Mammary epithelial cell (primary cell): ENCODE measurements at regions not wholly inside any gene's neighbourhood (a gene's known extent, or its start where the extent isn't known, plus 50 kb on each side); places are given as distances from the start of the nearest gene placed in this dataset.

Experiments used
- EZH2 ChIP-seq: IDR thresholded peaks from 2 replicates; pipeline ENCODE4 v1.6.1; 2012; ENCODE audit warnings: low read length, inconsistent platforms, borderline replicate concordance
- TF ChIP-seq, protein P1 (sequence below), 2 donors: IDR thresholded peaks in 1 of 2; conservative IDR thresholded peaks in 1 of 2; 2 replicates each; pipeline ENCODE4 v1.5.1; 2011 to 2012; ENCODE audit warnings: inconsistent platforms in 2 of 2, low read length in 2 of 2, mild to moderate bottlenecking in 2 of 2, control low read depth in 1 of 2, low read depth in 1 of 2; ENCODE audit not compliant: insufficient read depth in 1 of 2; ENCODE audit errors: extremely low read depth in 1 of 2

GRCh38 chr16:16904601-16905000 lies 525.7 kb downstream of the NPIPA7 start:
- TF ChIP-seq, protein P1, sequence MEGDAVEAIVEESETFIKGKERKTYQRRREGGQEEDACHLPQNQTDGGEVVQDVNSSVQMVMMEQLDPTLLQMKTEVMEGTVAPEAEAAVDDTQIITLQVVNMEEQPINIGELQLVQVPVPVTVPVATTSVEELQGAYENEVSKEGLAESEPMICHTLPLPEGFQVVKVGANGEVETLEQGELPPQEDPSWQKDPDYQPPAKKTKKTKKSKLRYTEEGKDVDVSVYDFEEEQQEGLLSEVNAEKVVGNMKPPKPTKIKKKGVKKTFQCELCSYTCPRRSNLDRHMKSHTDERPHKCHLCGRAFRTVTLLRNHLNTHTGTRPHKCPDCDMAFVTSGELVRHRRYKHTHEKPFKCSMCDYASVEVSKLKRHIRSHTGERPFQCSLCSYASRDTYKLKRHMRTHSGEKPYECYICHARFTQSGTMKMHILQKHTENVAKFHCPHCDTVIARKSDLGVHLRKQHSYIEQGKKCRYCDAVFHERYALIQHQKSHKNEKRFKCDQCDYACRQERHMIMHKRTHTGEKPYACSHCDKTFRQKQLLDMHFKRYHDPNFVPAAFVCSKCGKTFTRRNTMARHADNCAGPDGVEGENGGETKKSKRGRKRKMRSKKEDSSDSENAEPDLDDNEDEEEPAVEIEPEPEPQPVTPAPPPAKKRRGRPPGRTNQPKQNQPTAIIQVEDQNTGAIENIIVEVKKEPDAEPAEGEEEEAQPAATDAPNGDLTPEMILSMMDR (conservative IDR thresholded peaks at IDR 0.05 in 1 of 2, IDR thresholded peaks at IDR 0.05 in 1 of 2; ENCODE audit: extremely low read depth in 1 of 2, insufficient read depth in 1 of 2, low read depth in 1 of 2, low read length in 2 of 2): no peak
- no peak for TF ChIP-seq EZH2
